KMS-11 (cell line): ENCODE measurements at regions not wholly inside any gene's neighbourhood (a gene's known extent, or its start where the extent isn't known, plus 50 kb on each side); places are given as distances from the start of the nearest gene placed in this dataset.

Experiments
- H2AFZ ChIP-seq: fragments of 200-600 bp; sonication (generic); 2 replicates; pipeline ENCODE4 v1.6.1; 2016; ENCODE audit warnings: antibody characterized with exemption, mixed run types, low read depth
- H3K27ac ChIP-seq: fragments of 200-600 bp; sonication (generic); 2 replicates; pipeline ENCODE4 v1.6.1; 2016; ENCODE audit warnings: mild to moderate bottlenecking, mixed run types
- H3K27me3 ChIP-seq: fragments of 200-600 bp; sonication (generic); 2 replicates; pipeline ENCODE4 v1.6.1; 2017; ENCODE audit warnings: mild to moderate bottlenecking, low read depth, mixed run types, moderate library complexity; ENCODE audit not compliant: insufficient read depth
- H3K36me3 ChIP-seq: fragments of 200-600 bp; sonication (generic); 2 replicates; pipeline ENCODE4 v1.6.1; 2017; ENCODE audit warnings: mild to moderate bottlenecking, mixed run types; ENCODE audit not compliant: insufficient read depth
- H3K4me1 ChIP-seq: fragments of 200-600 bp; sonication (generic); 2 replicates; pipeline ENCODE4 v1.6.1; 2016; ENCODE audit warnings: mild to moderate bottlenecking, low read depth, mixed run types; ENCODE audit not compliant: poor library complexity, severe bottlenecking
- H3K4me2 ChIP-seq: fragments of 200-600 bp; sonication (generic); 2 replicates; pipeline ENCODE4 v1.7.0; 2016; ENCODE audit warnings: mild to moderate bottlenecking, mixed run types
- H3K4me3 ChIP-seq: fragments of 200-600 bp; sonication (generic); IDR thresholded peaks from 2 replicates; pipeline ENCODE4 v1.6.1; 2017; ENCODE audit warnings: low read depth, low read length, mixed read lengths; ENCODE audit not compliant: insufficient read depth
- H3K79me2 ChIP-seq: fragments of 200-600 bp; sonication (generic); 2 replicates; pipeline ENCODE4 v1.6.1; 2016; ENCODE audit warnings: low read depth, mixed run types; ENCODE audit not compliant: insufficient read depth
- H3K9ac ChIP-seq: fragments of 200-600 bp; sonication (generic); 2 replicates; pipeline ENCODE4 v1.6.1; 2016; ENCODE audit warnings: mild to moderate bottlenecking, mixed run types
- H4K20me1 ChIP-seq: fragments of 200-600 bp; sonication (generic); 2 replicates; pipeline ENCODE4 v1.6.1; 2016; ENCODE audit warnings: mild to moderate bottlenecking, mixed run types; ENCODE audit not compliant: insufficient read depth
- CTCF ChIP-seq: fragments of 200-600 bp; sonication (generic); conservative IDR thresholded peaks from 2 replicates; pipeline ENCODE4 v1.6.1; 2017; ENCODE audit warnings: low read depth, mild to moderate bottlenecking, antibody characterized with exemption, low read length, moderate library complexity, mixed read lengths

GRCh38 chr13:50577806-50578205 lies 265.7 kb downstream of the DLEU7 start:
- Histone ChIP-seq H3K4me2 (no peak overlapping the region), H3K79me2 (no peaks in the 10 kb centered on the region), H4K20me1 (no peaks in the 10 kb centered on the region), H3K4me3 (no peak overlapping the region), H3K9ac (no peak overlapping the region), H3K27me3 (no peaks in the 10 kb centered on the region), H3K36me3 (no peaks in the 10 kb centered on the region), H3K27ac (no peak overlapping the region), H3K4me1 (no peaks in the 10 kb centered on the region), H2AFZ (no peak overlapping the region)
- TF ChIP-seq CTCF: no peak

DNA sequence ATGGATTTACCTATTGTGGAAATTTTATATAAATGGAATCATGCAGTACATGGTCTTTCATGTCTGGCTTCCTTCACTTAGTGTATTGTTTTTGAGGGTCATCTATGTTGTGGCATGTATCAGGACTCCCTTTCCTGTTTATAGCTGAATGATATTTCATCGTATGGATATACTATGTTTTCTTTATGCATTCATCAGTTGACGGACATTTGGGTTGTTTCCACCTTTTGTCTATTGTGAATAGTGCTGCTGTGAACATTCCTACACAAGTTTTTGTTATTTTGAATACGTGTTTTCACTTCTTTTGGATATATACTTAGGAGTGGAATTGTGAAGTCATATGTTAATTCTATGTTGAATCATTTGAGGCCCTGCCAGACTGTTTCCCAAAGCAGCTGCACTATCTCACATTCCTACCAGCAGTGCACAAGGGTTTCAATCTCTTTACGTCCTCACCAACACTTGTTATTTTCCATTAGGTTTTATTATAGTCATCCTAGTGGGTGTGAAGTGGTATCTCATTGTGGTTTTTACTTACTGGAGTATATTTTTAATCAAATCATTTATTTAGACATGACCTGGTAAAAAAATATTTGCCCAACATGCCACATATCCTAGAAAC lies 262.7 kb downstream of the DLEU7 start:
- no peak overlapping the region for H3K27ac ChIP-seq
- H3K4me1 ChIP-seq: no peaks in the 10 kb centered on the region
- no peak overlapping the region for H3K4me3 ChIP-seq
- H4K20me1 ChIP-seq: no peaks in the 10 kb centered on the region
- H3K27me3 ChIP-seq: no peaks in the 10 kb centered on the region
- no peaks in the 10 kb centered on the region for H3K36me3 ChIP-seq
- H3K4me2 ChIP-seq: no peak overlapping the region
- H3K9ac ChIP-seq: no peak overlapping the region
- no peak for TF ChIP-seq CTCF
- H2AFZ ChIP-seq: no peak overlapping the region
- no peaks in the 10 kb centered on the region for H3K79me2 ChIP-seq

- H3K4me2 ChIP-seq: no peak overlapping the region
- H3K9ac ChIP-seq: no peak overlapping the region
- H3K79me2 ChIP-seq: no peaks in the 10 kb centered on the region
- no peaks in the 10 kb centered on the region for H3K4me1 ChIP-seq
- no peak overlapping the region for H3K27ac ChIP-seq
- H2AFZ ChIP-seq: no peak overlapping the region
- no peaks in the 10 kb centered on the region for H3K27me3 ChIP-seq
- TF ChIP-seq CTCF: no peak
- no peaks in the 10 kb centered on the region for H4K20me1 ChIP-seq
- H3K36me3 ChIP-seq: no peaks in the 10 kb centered on the region
- no peak overlapping the region for H3K4me3 ChIP-seq
Measured at GRCh38 chr13:50581586-50582196, 261.8 kb downstream of the DLEU7 start.

GRCh38 chr13:50584856-50585580 lies 258.5 kb downstream of the DLEU7 start:
- Histone ChIP-seq H3K79me2 (no peaks in the 10 kb centered on the region), H3K27me3 (no peaks in the 10 kb centered on the region), H3K4me2 (no peak overlapping the region), H4K20me1 (no peaks in the 10 kb centered on the region), H3K4me3 (no peak overlapping the region), H3K9ac (no peak overlapping the region), H3K36me3 (no peaks in the 10 kb centered on the region), H2AFZ (no peak overlapping the region), H3K27ac (no peak overlapping the region), H3K4me1 (no peaks in the 10 kb centered on the region)
- no peak for TF ChIP-seq CTCF
